HEK293T (cell line): ENCODE measurements at regions not wholly inside any gene's neighbourhood (a gene's known extent, or its start where the extent isn't known, plus 50 kb on each side); places are given as distances from the start of the nearest gene placed in this dataset.

Experiments used
- BHLHE40 ChIP-seq: fragments of 450-650 bp; IDR thresholded peaks from 2 replicates; pipeline ENCODE4 v1.6.1; 2016; ENCODE audit warnings: mild to moderate bottlenecking, moderate library complexity, borderline replicate concordance
- FOXA1 ChIP-seq: fragments of 450-650 bp; IDR thresholded peaks from 2 replicates; pipeline ENCODE4 v1.6.1; 2016; ENCODE audit warnings: mild to moderate bottlenecking
- FOXK2 ChIP-seq: fragments of 450-650 bp; IDR thresholded peaks from 2 replicates; pipeline ENCODE4 v1.6.1; 2016; ENCODE audit warnings: mild to moderate bottlenecking
- FOXM1 ChIP-seq: fragments of 450-650 bp; IDR thresholded peaks from 2 replicates; pipeline ENCODE4 v1.6.1; 2017; ENCODE audit warnings: mild to moderate bottlenecking, borderline replicate concordance
- HDGF ChIP-seq: fragments of 450-650 bp; IDR thresholded peaks from 2 replicates; pipeline ENCODE4 v1.6.1; 2017; ENCODE audit warnings: antibody characterized with exemption, borderline replicate concordance
- LEF1 ChIP-seq: fragments of 450-650 bp; IDR thresholded peaks from 2 replicates; pipeline ENCODE4 v1.6.1; 2017; ENCODE audit warnings: mild to moderate bottlenecking, borderline replicate concordance
- NFRKB ChIP-seq: fragments of 450-650 bp; IDR thresholded peaks from 2 replicates; pipeline ENCODE4 v1.6.1; 2016; ENCODE audit warnings: mild to moderate bottlenecking, moderate library complexity
- PKNOX1 ChIP-seq: fragments of 450-650 bp; IDR thresholded peaks from 2 replicates; pipeline ENCODE4 v1.6.1; 2016
- SP1 ChIP-seq: fragments of 450-650 bp; IDR thresholded peaks from 2 replicates; pipeline ENCODE4 v1.6.1; 2017
- SUZ12 ChIP-seq: fragments of 450-650 bp; IDR thresholded peaks from 2 replicates; pipeline ENCODE4 v1.6.1; 2016; ENCODE audit warnings: mild to moderate bottlenecking

DNA sequence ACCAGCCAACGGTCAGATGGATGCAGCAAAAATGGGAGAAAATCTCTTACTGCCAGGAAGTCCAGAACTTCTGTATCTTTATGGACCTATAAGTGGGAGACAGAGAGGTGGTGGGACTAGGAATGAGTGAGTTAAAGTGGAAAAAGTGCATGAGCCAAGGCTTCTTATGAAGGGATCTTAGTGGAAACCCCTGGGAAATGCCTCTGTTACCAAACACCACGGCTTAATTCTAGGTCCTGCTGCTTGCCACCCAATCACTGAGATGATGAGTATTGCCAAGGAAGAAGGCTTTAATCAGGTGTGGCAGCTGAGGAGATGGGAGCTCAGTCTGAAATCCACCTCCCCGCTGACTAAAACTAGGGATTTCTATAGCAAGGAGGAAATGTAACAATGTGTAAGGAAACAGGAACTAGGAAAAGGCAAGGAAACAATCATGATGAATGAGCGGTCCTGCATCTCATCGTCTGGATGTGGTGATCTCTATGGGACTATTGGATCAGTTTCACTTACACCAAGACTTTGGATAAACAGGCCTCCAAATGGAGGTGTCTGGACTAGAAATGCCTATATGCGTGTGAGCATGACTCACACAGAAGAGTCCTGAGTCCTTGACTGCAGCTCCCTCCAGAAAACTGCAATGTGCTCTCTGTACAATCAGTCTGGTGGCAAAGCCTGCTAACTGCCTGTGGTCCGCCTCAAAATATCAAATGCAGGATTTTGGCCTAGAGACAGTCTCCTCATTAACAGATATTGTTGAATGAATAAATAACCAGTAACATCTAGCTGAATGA, 98.2 kb upstream of the PRR16 start:
- TF ChIP-seq FOXM1 (no peak), FOXK2 (no peak), BHLHE40 (no peak), HDGF (no peak), LEF1 (no peak), SP1 (no peak), NFRKB (no peak), FOXA1 (no peak), PKNOX1 (no peak), SUZ12 (no peak)
